DOHH2 (cell line): ENCODE measurements at regions not wholly inside any gene's neighbourhood (a gene's known extent, or its start where the extent isn't known, plus 50 kb on each side); places are given as distances from the start of the nearest gene placed in this dataset.

Experiments used
- H3F3A ChIP-seq: fragments of 200-600 bp; sonication (generic), shearing (Covaris generic); 2 replicates; pipeline ENCODE4 v1.6.0; 2016; ENCODE audit warnings: antibody characterized with exemption, mild to moderate bottlenecking; ENCODE audit not compliant: control insufficient read depth, insufficient read depth
- H3K27ac ChIP-seq: fragments of 200-600 bp; sonication (generic); 2 replicates; pipeline ENCODE4 v1.5.1; 2014; ENCODE audit warnings: low read depth, mild to moderate bottlenecking, low read length, moderate library complexity
- H3K27me3 ChIP-seq: fragments of 200-600 bp; sonication (generic); 2 replicates; pipeline ENCODE4 v1.6.1; 2014; ENCODE audit warnings: mild to moderate bottlenecking, low read length, mixed read lengths; ENCODE audit not compliant: control insufficient read depth
- H3K36me3 ChIP-seq: fragments of 200-600 bp; sonication (generic); 2 replicates; pipeline ENCODE4 v1.6.1; 2014; ENCODE audit warnings: mild to moderate bottlenecking, low read length, moderate library complexity, mixed read lengths; ENCODE audit not compliant: control insufficient read depth
- H3K4me1 ChIP-seq: fragments of 200-600 bp; sonication (generic); 2 replicates; pipeline ENCODE4 v1.6.1; 2014; ENCODE audit warnings: mild to moderate bottlenecking, low read length, mixed read lengths; ENCODE audit not compliant: control insufficient read depth
- H3K4me2 ChIP-seq: fragments of 200-600 bp; sonication (generic); 2 replicates; pipeline ENCODE4 v1.6.0; 2014; ENCODE audit warnings: mild to moderate bottlenecking, low read length, moderate library complexity
- H3K4me3 ChIP-seq: fragments of 200-600 bp; sonication (generic); 2 replicates; pipeline ENCODE4 v1.5.1; 2014; ENCODE audit warnings: mild to moderate bottlenecking, low read length, mixed read lengths
- H3K79me2 ChIP-seq: fragments of 200-600 bp; sonication (generic); 2 replicates; pipeline ENCODE4 v1.6.1; 2014; ENCODE audit warnings: mild to moderate bottlenecking, low read length, mixed read lengths; ENCODE audit not compliant: control insufficient read depth
- H3K9me2 ChIP-seq: fragments of 200-600 bp; sonication (generic); replicated peaks from 2 replicates; pipeline ENCODE4 v1.6.1; 2014; ENCODE audit warnings: mild to moderate bottlenecking, low read length, mixed read lengths; ENCODE audit not compliant: control insufficient read depth
- H3K9me3 ChIP-seq: fragments of 200-600 bp; sonication (generic); 2 replicates; pipeline ENCODE4 v1.6.1; 2014; ENCODE audit warnings: antibody characterized with exemption, low read length, mixed read lengths; ENCODE audit not compliant: control insufficient read depth, insufficient read depth
- H4K20me1 ChIP-seq: fragments of 200-600 bp; sonication (generic); 2 replicates; pipeline ENCODE4 v1.6.0; 2014; ENCODE audit warnings: low read depth, mild to moderate bottlenecking, antibody characterized with exemption, low read length, moderate library complexity; ENCODE audit not compliant: control insufficient read depth, insufficient read depth
- CTCF ChIP-seq: fragments of 200-600 bp; sonication (generic); IDR thresholded peaks from one replicate; pipeline ENCODE4 v1.5.1; 2014; ENCODE audit warnings: antibody characterized with exemption, mild to moderate bottlenecking, low read depth, low read length; ENCODE audit not compliant: poor library complexity, severe bottlenecking
- EZH2phosphoT487 ChIP-seq: fragments of 200-600 bp; sonication (generic); IDR thresholded peaks from 2 replicates; pipeline ENCODE4 v1.6.1; 2017; ENCODE audit warnings: borderline replicate concordance, mild to moderate bottlenecking, antibody characterized with exemption, low read length, moderate library complexity, mixed read lengths

GRCh38 chr15:57780471-57780870 lies 74.0 kb downstream of the POLR2M start:
- Histone ChIP-seq H3K79me2 (no peaks in the 10 kb centered on the region), H3K4me3 (no peak overlapping the region), H4K20me1 (no peaks in the 10 kb centered on the region), H3K9me2 (no peaks in the 10 kb centered on the region), H3K27ac (no peak overlapping the region), H3K4me1 (no peaks in the 10 kb centered on the region), H3K9me3 (no peaks in the 10 kb centered on the region), H3F3A (no peaks in the 10 kb centered on the region), H3K4me2 (no peak overlapping the region), H3K27me3 (no peaks in the 10 kb centered on the region), H3K36me3 (no peaks in the 10 kb centered on the region)
- no peak for TF ChIP-seq CTCF
- no peak for TF ChIP-seq EZH2phosphoT487

GRCh38 chr15:57782731-57783130 lies 76.2 kb downstream of the POLR2M start:
- Histone ChIP-seq H3K4me3 (no peak overlapping the region), H3K9me3 (no peaks in the 10 kb centered on the region), H3K36me3 (no peaks in the 10 kb centered on the region), H3K9me2 (no peaks in the 10 kb centered on the region), H4K20me1 (no peaks in the 10 kb centered on the region), H3K4me2 (no peak overlapping the region), H3K27me3 (no peaks in the 10 kb centered on the region), H3K79me2 (no peaks in the 10 kb centered on the region), H3F3A (no peaks in the 10 kb centered on the region), H3K4me1 (no peaks in the 10 kb centered on the region), H3K27ac (no peak overlapping the region)
- TF ChIP-seq EZH2phosphoT487 (no peak), CTCF (no peak)

DNA sequence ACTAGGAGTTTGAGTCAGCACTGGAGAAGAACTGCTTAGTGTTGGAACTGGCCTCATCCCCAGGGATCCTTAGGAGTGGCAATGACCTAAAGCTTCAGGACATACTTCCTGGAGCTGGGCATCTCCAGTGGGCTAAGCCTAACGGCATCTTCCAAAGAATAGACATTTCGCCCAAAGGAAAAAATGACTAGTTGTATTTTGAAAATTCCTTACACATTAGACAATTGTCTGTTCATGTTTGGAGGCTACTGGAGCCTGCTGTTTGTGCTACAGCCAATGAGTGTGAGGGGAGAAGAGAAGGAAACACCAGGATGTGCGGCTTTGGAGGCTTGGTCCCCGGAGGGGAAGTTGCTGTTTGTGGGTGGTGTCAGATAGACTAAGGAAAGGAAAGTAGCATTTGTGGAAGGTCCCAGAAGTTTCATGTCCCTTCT lies 77.6 kb downstream of the POLR2M start:
- TF ChIP-seq EZH2phosphoT487 (no peak), CTCF (no peak)
- H3K4me2 ChIP-seq: no peak overlapping the region
- H3K27ac ChIP-seq: no peak overlapping the region

DNA sequence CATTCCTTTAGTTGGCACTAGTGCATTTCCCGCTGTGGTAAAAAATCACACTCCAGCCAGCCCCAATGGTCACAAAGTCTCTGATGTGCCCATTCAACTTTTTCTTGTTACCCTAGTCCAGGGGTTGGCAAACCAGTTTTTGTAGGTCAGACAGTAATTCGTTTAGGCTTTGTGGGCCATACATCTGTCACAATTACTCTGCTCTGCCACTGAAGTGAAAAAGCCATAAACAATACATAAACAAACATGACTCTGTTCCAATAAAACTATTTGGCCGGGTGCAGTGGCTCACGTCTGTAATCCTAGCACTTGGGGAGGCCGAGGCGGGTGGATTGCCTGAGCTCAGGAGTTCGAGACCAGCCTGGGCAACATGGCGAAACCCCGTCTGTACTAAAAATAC lies 78.5 kb downstream of the POLR2M start:
- H3K9me3 ChIP-seq: no peaks in the 10 kb centered on the region
- no peak overlapping the region for H3K4me3 ChIP-seq
- TF ChIP-seq CTCF: no peak
- no peak for TF ChIP-seq EZH2phosphoT487
- H3K79me2 ChIP-seq: no peaks in the 10 kb centered on the region
- H3K27me3 ChIP-seq: no peaks in the 10 kb centered on the region
- H3K36me3 ChIP-seq: no peaks in the 10 kb centered on the region
- no peak overlapping the region for H3K4me2 ChIP-seq
- H3K9me2 ChIP-seq: no peaks in the 10 kb centered on the region
- no peaks in the 10 kb centered on the region for H4K20me1 ChIP-seq
- no peaks in the 10 kb centered on the region for H3K4me1 ChIP-seq
- no peaks in the 10 kb centered on the region for H3F3A ChIP-seq
- no peak overlapping the region for H3K27ac ChIP-seq

More for the DNA sequence above, 77.6 kb downstream of the POLR2M start:
- H3K36me3 ChIP-seq: no peaks in the 10 kb centered on the region
- H3K9me2 ChIP-seq: no peaks in the 10 kb centered on the region
- no peaks in the 10 kb centered on the region for H3K4me1 ChIP-seq
- H3K9me3 ChIP-seq: no peaks in the 10 kb centered on the region
- H4K20me1 ChIP-seq: no peaks in the 10 kb centered on the region
- no peaks in the 10 kb centered on the region for H3K79me2 ChIP-seq
- H3F3A ChIP-seq: no peaks in the 10 kb centered on the region
- H3K27me3 ChIP-seq: no peaks in the 10 kb centered on the region
- H3K4me3 ChIP-seq: no peak overlapping the region
